ENCODE measurements at regions not wholly inside any gene's neighbourhood (a gene's known extent, or its start where the extent isn't known, plus 50 kb on each side); places are given as distances from the start of the nearest gene placed in this dataset.
"Not testable (repeated sequence)": the region's sequence is repeated elsewhere in the genome, so short reads cannot be mapped to it uniquely, and the experiment has no call there.

GRCh38 chr2:139410147-139410832 is 630.1 kb upstream of the NXPH2 start:
- CTCF ChIA-PET; H3K36me3 ChIP-seq (ENCODE audit: control insufficient read depth in 4 of 4, insufficient read depth in 4 of 4, low read length in 3 of 4): not testable (repeated sequence)

GRCh38 chr2:139409212-139409611 is 629.0 kb upstream of the NXPH2 start:
- Histone ChIP-seq H3K4me3 (ENCODE audit: control insufficient read depth in 1 of 7, extremely low read depth in 1 of 7, insufficient read depth in 4 of 7, low read depth in 2 of 7, low read length in 6 of 7) (no peak overlapping the region), H3K36me3 (ENCODE audit: control insufficient read depth in 4 of 4, insufficient read depth in 4 of 4, low read length in 3 of 4) (no peaks in the 10 kb centered on the region), H3K9me3 (ENCODE audit: control extremely low read depth in 1 of 5, control insufficient read depth in 4 of 5, insufficient read depth in 2 of 5, low read depth in 1 of 5, low read length in 4 of 5) (peaks cover 0 to 1% (median 0%) of the 10 kb centered on the region in 5 experiments), H3K27me3 (replicated peaks in 2 of 5; ENCODE audit: control insufficient read depth in 4 of 5, insufficient read depth in 5 of 5, low read length in 4 of 5) (no peaks in the 10 kb centered on the region), H3K27ac (ENCODE audit: insufficient read depth in 1 of 2, low read depth in 1 of 2, low read length in 2 of 2, poor library complexity in 1 of 2, severe bottlenecking in 2 of 2) (no peak overlapping the region), H3K4me1 (ENCODE audit: control extremely low read depth in 1 of 4, control insufficient read depth in 4 of 4, insufficient read depth in 4 of 4, low read length in 3 of 4) (no peaks in the 10 kb centered on the region)
- WGBS (ENCODE audit: insufficient coverage): 54% methylated on average over 3 of the region's 3 CpGs
- ChIA-PET POLR2A (no interaction called here), CTCF (no interaction called here)
- DNase-seq: no peak

More at GRCh38 chr2:139410147-139410832, 630.1 kb upstream of the NXPH2 start:
- H3K9me3 ChIP-seq (ENCODE audit: control extremely low read depth in 1 of 5, control insufficient read depth in 4 of 5, insufficient read depth in 2 of 5, low read depth in 1 of 5, low read length in 4 of 5); POLR2A ChIA-PET; H3K27me3 ChIP-seq (replicated peaks in 2 of 5; ENCODE audit: control insufficient read depth in 4 of 5, insufficient read depth in 5 of 5, low read length in 4 of 5); DNase-seq; H3K27ac ChIP-seq (ENCODE audit: insufficient read depth in 1 of 2, low read depth in 1 of 2, low read length in 2 of 2, poor library complexity in 1 of 2, severe bottlenecking in 2 of 2); H3K4me1 ChIP-seq (ENCODE audit: control extremely low read depth in 1 of 4, control insufficient read depth in 4 of 4, insufficient read depth in 4 of 4, low read length in 3 of 4): not testable (repeated sequence)
- 96% methylated on average over 22 of the region's 45 CpGs for WGBS (ENCODE audit: insufficient coverage)
- H3K4me3 ChIP-seq (ENCODE audit: control insufficient read depth in 1 of 7, extremely low read depth in 1 of 7, insufficient read depth in 4 of 7, low read depth in 2 of 7, low read length in 6 of 7): peak overlapping the region in 1 of 7 experiments; percentile 36

- Histone ChIP-seq H3K9me3 (ENCODE audit: control extremely low read depth in 1 of 5, control insufficient read depth in 4 of 5, insufficient read depth in 2 of 5, low read depth in 1 of 5, low read length in 4 of 5) (no peaks in the 10 kb centered on the region), H3K4me1 (ENCODE audit: control extremely low read depth in 1 of 4, control insufficient read depth in 4 of 4, insufficient read depth in 4 of 4, low read length in 3 of 4) (no peaks in the 10 kb centered on the region), H3K27ac (ENCODE audit: insufficient read depth in 1 of 2, low read depth in 1 of 2, low read length in 2 of 2, poor library complexity in 1 of 2, severe bottlenecking in 2 of 2) (no peak overlapping the region), H3K36me3 (ENCODE audit: control insufficient read depth in 4 of 4, insufficient read depth in 4 of 4, low read length in 3 of 4) (no peaks in the 10 kb centered on the region), H3K27me3 (replicated peaks in 2 of 5; ENCODE audit: control insufficient read depth in 4 of 5, insufficient read depth in 5 of 5, low read length in 4 of 5) (no peaks in the 10 kb centered on the region), H3K4me3 (ENCODE audit: control insufficient read depth in 1 of 7, extremely low read depth in 1 of 7, insufficient read depth in 4 of 7, low read depth in 2 of 7, low read length in 6 of 7) (no peak overlapping the region)
- POLR2A ChIA-PET: no interaction called here
- DNase-seq: no peak
- WGBS (ENCODE audit: insufficient coverage): 83% methylated on average over 1 of the region's 2 CpGs
- CTCF ChIA-PET: no interaction called here
Measured at GRCh38 chr2:139403948-139404347, 623.8 kb upstream of the NXPH2 start.

- no peak for DNase-seq
- Histone ChIP-seq H3K36me3 (ENCODE audit: control insufficient read depth in 4 of 4, insufficient read depth in 4 of 4, low read length in 3 of 4) (no peaks in the 10 kb centered on the region), H3K27me3 (replicated peaks in 2 of 5; ENCODE audit: control insufficient read depth in 4 of 5, insufficient read depth in 5 of 5, low read length in 4 of 5) (no peaks in the 10 kb centered on the region), H3K27ac (ENCODE audit: insufficient read depth in 1 of 2, low read depth in 1 of 2, low read length in 2 of 2, poor library complexity in 1 of 2, severe bottlenecking in 2 of 2) (no peak overlapping the region), H3K9me3 (ENCODE audit: control extremely low read depth in 1 of 5, control insufficient read depth in 4 of 5, insufficient read depth in 2 of 5, low read depth in 1 of 5, low read length in 4 of 5) (no peaks in the 10 kb centered on the region), H3K4me3 (ENCODE audit: control insufficient read depth in 1 of 7, extremely low read depth in 1 of 7, insufficient read depth in 4 of 7, low read depth in 2 of 7, low read length in 6 of 7) (no peak overlapping the region), H3K4me1 (ENCODE audit: control extremely low read depth in 1 of 4, control insufficient read depth in 4 of 4, insufficient read depth in 4 of 4, low read length in 3 of 4) (no peaks in the 10 kb centered on the region)
- WGBS (ENCODE audit: insufficient coverage): no CpG with 5 or more reads among the region's 2 CpGs
- CTCF ChIA-PET: interaction anchor here (1.2 kb wide), 1 partner anchor 20 kb away, joined by 3 read pairs; no protein-coding TSS in a partner anchor
- POLR2A ChIA-PET: no interaction called here
Measured at GRCh38 chr2:139394801-139395200, 614.6 kb upstream of the NXPH2 start.

- Histone ChIP-seq H3K27ac (ENCODE audit: insufficient read depth in 1 of 2, low read depth in 1 of 2, low read length in 2 of 2, poor library complexity in 1 of 2, severe bottlenecking in 2 of 2) (no peak overlapping the region), H3K36me3 (ENCODE audit: control insufficient read depth in 4 of 4, insufficient read depth in 4 of 4, low read length in 3 of 4) (no peaks in the 10 kb centered on the region), H3K9me3 (ENCODE audit: control extremely low read depth in 1 of 5, control insufficient read depth in 4 of 5, insufficient read depth in 2 of 5, low read depth in 1 of 5, low read length in 4 of 5) (no peaks in the 10 kb centered on the region), H3K27me3 (replicated peaks in 2 of 5; ENCODE audit: control insufficient read depth in 4 of 5, insufficient read depth in 5 of 5, low read length in 4 of 5) (no peaks in the 10 kb centered on the region), H3K4me1 (ENCODE audit: control extremely low read depth in 1 of 4, control insufficient read depth in 4 of 4, insufficient read depth in 4 of 4, low read length in 3 of 4) (no peaks in the 10 kb centered on the region), H3K4me3 (ENCODE audit: control insufficient read depth in 1 of 7, extremely low read depth in 1 of 7, insufficient read depth in 4 of 7, low read depth in 2 of 7, low read length in 6 of 7) (no peak overlapping the region)
- ChIA-PET POLR2A (no interaction called here), CTCF (no interaction called here)
- DNase-seq: no peak
- no CpG with 5 or more reads among the region's 2 CpGs for WGBS (ENCODE audit: insufficient coverage)
Measured at GRCh38 chr2:139389391-139389790, 609.2 kb upstream of the NXPH2 start.

GRCh38 chr2:139386401-139386800 is 606.2 kb upstream of the NXPH2 start:
- ChIA-PET CTCF (no interaction called here), POLR2A (no interaction called here)
- Histone ChIP-seq H3K4me3 (ENCODE audit: control insufficient read depth in 1 of 7, extremely low read depth in 1 of 7, insufficient read depth in 4 of 7, low read depth in 2 of 7, low read length in 6 of 7) (no peak overlapping the region), H3K4me1 (ENCODE audit: control extremely low read depth in 1 of 4, control insufficient read depth in 4 of 4, insufficient read depth in 4 of 4, low read length in 3 of 4) (no peaks in the 10 kb centered on the region), H3K9me3 (ENCODE audit: control extremely low read depth in 1 of 5, control insufficient read depth in 4 of 5, insufficient read depth in 2 of 5, low read depth in 1 of 5, low read length in 4 of 5) (no peaks in the 10 kb centered on the region), H3K36me3 (ENCODE audit: control insufficient read depth in 4 of 4, insufficient read depth in 4 of 4, low read length in 3 of 4) (no peaks in the 10 kb centered on the region), H3K27ac (ENCODE audit: insufficient read depth in 1 of 2, low read depth in 1 of 2, low read length in 2 of 2, poor library complexity in 1 of 2, severe bottlenecking in 2 of 2) (no peak overlapping the region), H3K27me3 (replicated peaks in 2 of 5; ENCODE audit: control insufficient read depth in 4 of 5, insufficient read depth in 5 of 5, low read length in 4 of 5) (no peaks in the 10 kb centered on the region)
- no CpG with 5 or more reads among the region's 1 CpG for WGBS (ENCODE audit: insufficient coverage)
- DNase-seq: no peak

- no peak overlapping the region for H3K27ac ChIP-seq (ENCODE audit: insufficient read depth in 1 of 2, low read depth in 1 of 2, low read length in 2 of 2, poor library complexity in 1 of 2, severe bottlenecking in 2 of 2)
- no peaks in the 10 kb centered on the region for H3K36me3 ChIP-seq (ENCODE audit: control insufficient read depth in 4 of 4, insufficient read depth in 4 of 4, low read length in 3 of 4)
- H3K27me3 ChIP-seq (replicated peaks in 2 of 5; ENCODE audit: control insufficient read depth in 4 of 5, insufficient read depth in 5 of 5, low read length in 4 of 5): no peaks in the 10 kb centered on the region
- DNase-seq: no peak
- POLR2A ChIA-PET: no interaction called here
- CTCF ChIA-PET: interaction anchor here (1.2 kb wide), 1 partner anchor 13 kb away, joined by 3 read pairs; no protein-coding TSS in a partner anchor
- H3K4me1 ChIP-seq (ENCODE audit: control extremely low read depth in 1 of 4, control insufficient read depth in 4 of 4, insufficient read depth in 4 of 4, low read length in 3 of 4): no peaks in the 10 kb centered on the region
- no peak overlapping the region for H3K4me3 ChIP-seq (ENCODE audit: control insufficient read depth in 1 of 7, extremely low read depth in 1 of 7, insufficient read depth in 4 of 7, low read depth in 2 of 7, low read length in 6 of 7)
- H3K9me3 ChIP-seq (ENCODE audit: control extremely low read depth in 1 of 5, control insufficient read depth in 4 of 5, insufficient read depth in 2 of 5, low read depth in 1 of 5, low read length in 4 of 5): no peaks in the 10 kb centered on the region
Measured at GRCh38 chr2:139383532-139383931, 603.3 kb upstream of the NXPH2 start.
